Fibroblast of lung (primary cell): ENCODE measurements at regions not wholly inside any gene's neighbourhood (a gene's known extent, or its start where the extent isn't known, plus 50 kb on each side); places are given as distances from the start of the nearest gene placed in this dataset.

Experiments
- EZH2 ChIP-seq: IDR thresholded peaks from 2 replicates; pipeline ENCODE4 v1.5.1; 2012; ENCODE audit warnings: low read length, control low read depth, mild to moderate bottlenecking; ENCODE audit errors: missing control alignments
- TF ChIP-seq, protein P1 (sequence below), 2 donors: IDR thresholded peaks in 1 of 2; conservative IDR thresholded peaks in 1 of 2; 1 replicate in 1 of 2; 2 replicates in 1 of 2; pipeline ENCODE4 v1.5.1; 2011 to 2012; ENCODE audit warnings: low read length in 2 of 2, control low read depth in 1 of 2, inconsistent platforms in 1 of 2, low read depth in 1 of 2, mild to moderate bottlenecking in 1 of 2

DNA sequence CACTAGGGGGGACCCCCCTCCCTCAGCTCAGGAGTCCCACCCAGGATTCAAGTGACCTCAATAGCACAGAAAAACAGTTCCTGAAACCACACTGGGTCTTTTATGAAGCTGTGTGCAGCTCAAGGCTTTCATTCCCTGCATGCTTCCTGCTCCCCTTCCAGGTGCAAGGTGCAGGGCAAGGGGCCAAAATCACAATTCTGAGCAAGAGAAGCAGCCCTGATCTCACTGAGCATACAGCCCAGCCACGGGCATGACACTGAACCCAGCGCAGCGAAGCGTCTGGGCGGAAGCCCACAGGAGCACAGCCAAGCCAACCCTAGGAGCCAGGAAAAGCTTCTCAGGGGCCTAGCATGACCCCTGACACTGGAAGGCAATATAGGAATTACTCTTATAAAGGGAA is 62.9 kb downstream of the IRX2 start:
- TF ChIP-seq, protein P1, sequence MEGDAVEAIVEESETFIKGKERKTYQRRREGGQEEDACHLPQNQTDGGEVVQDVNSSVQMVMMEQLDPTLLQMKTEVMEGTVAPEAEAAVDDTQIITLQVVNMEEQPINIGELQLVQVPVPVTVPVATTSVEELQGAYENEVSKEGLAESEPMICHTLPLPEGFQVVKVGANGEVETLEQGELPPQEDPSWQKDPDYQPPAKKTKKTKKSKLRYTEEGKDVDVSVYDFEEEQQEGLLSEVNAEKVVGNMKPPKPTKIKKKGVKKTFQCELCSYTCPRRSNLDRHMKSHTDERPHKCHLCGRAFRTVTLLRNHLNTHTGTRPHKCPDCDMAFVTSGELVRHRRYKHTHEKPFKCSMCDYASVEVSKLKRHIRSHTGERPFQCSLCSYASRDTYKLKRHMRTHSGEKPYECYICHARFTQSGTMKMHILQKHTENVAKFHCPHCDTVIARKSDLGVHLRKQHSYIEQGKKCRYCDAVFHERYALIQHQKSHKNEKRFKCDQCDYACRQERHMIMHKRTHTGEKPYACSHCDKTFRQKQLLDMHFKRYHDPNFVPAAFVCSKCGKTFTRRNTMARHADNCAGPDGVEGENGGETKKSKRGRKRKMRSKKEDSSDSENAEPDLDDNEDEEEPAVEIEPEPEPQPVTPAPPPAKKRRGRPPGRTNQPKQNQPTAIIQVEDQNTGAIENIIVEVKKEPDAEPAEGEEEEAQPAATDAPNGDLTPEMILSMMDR (conservative IDR thresholded peaks at IDR 0.05 in 1 of 2, IDR thresholded peaks at IDR 0.05 in 1 of 2; ENCODE audit: low read depth in 1 of 2, low read length in 2 of 2): no peak
- TF ChIP-seq EZH2: no peak
